Ramos (cell line): ENCODE measurements at regions not wholly inside any gene's neighbourhood (a gene's known extent, or its start where the extent isn't known, plus 50 kb on each side); places are given as distances from the start of the nearest gene placed in this dataset.

Source experiments
- in situ Hi-C: fragments of 300-500 bp; cut with MboI; formaldehyde crosslinking; loops from one replicate; pipeline ENCODE4 v1.14.3; 2022; ENCODE audit warnings: low sequenced_read_pairs; ENCODE audit not compliant: unreplicated experiment

- in situ Hi-C loops: no loop called here
Observed at GRCh38 chr4:181249031-181249430, 994.2 kb upstream of the TENM3 start.

DNA sequence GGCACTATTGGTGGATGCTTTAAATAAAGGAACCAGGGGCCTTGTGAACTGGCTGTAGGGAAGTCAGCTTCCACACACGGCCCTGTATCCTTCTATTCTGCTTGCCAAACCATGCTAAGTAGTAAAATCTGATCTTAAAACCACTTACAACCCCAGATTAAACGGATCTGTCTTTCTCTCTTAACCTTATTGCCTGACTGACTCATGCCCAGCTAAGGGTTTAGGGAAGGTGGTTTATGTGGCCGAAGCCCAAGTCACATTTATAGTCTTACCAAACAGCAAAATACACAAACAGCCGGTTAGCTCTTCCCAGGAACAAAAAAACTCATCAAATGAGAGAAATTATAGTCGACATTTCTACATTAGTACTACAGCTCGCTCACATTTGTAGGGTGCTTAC lies 988.4 kb upstream of the TENM3 start:
- in situ Hi-C loops: no loop called here

DNA sequence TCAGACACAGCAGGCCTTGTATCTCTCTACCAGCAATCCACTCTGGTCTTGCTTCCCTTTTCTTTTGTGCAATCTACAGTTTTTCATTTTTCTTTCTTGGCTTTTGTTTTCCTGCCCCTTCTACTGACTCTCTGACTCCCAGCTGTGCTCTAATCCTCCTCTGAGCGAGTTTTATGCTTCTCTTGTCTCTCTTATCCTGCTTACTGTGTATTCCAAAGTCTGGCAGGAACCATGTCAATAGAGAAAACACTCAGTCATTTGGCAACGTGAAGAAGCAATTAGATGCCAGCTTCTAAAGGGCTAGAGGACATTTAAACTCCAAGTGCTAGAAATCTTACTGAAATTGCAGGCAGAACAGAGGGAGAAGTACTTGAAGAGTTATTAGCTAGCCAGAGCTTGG lies 984.6 kb upstream of the TENM3 start:
- in situ Hi-C loops: no loop called here

DNA sequence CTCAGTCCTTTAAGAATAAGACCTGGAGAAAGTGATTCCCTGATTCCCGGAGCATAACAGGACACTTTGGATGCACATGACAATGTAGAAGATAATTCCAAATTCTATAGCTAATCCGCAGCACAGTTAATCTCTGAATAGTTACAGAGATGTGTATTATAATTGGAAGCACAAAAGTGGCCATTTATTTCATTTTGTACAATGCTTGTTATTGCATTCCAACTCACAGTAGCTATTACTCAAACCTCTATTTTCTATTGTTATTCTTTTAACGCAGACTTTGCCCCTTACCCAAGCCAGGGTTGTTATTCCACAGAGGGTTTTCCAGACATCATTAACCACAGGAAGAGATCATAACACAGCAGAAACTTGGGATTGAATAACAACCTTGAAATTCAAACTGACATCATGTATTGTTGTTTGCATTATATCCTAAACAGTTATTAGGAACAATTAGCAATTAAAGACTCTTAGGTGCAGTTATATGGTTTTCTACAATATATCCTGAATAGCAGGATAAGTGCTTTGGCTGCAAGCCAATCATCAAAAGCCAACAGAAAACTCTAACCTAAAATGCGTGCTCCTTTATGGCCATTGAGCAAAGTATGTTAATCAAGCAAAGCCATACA lies 984.0 kb upstream of the TENM3 start:
- in situ Hi-C loops: no loop called here

- in situ Hi-C loops: no loop called here
Observed at GRCh38 chr4:181261279-181261678, 981.9 kb upstream of the TENM3 start.

DNA sequence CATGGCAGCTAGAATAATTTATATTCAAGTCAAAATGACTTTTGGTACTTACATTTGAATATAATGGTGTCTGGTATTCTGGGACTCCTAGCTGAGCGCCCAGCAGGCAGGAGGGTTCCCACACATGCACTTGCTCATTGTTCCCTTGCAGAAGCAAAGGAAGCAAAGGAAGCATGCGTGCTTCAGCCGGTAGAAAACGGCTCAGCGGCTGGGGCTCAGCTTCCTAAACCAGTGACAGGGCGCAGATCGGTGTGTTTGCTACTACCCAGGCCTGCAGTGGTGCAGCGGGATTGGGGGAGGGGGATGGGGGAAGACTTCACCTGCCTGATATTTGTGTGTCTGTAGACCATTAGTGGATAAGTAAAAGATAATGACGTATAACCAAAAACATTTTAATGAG lies 978.3 kb upstream of the TENM3 start:
- in situ Hi-C loops: no loop called here

GRCh38 chr4:181265370-181265769 lies 977.8 kb upstream of the TENM3 start:
- in situ Hi-C loops: no loop called here

DNA sequence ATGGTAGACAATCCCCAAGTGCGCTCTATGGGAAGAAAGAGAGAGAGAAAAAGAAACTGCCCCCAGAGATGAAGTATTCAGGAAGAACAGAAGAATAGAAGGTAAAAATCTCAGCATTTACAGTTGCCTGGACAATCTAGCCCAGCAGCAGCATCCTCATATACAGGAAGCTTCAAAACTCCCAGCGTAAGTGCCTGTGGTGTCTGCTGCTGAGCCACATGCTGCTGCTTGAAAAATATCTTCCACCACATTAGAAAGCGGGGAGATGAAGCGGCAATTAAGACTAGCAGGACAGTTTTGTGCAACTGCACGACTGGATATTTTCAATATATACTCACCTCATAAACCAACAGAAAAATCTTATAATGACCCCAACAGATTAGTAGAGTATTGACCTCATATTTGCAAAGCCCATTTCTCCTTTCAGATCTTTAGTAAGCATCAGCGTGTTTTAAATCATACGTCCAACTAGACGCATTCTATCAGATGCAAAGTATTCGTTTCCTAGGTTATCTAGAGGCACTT lies 972.0 kb upstream of the TENM3 start:
- in situ Hi-C loops: no loop called here

GRCh38 chr4:181272422-181272821 lies 970.8 kb upstream of the TENM3 start:
- in situ Hi-C loops: no loop called here

DNA sequence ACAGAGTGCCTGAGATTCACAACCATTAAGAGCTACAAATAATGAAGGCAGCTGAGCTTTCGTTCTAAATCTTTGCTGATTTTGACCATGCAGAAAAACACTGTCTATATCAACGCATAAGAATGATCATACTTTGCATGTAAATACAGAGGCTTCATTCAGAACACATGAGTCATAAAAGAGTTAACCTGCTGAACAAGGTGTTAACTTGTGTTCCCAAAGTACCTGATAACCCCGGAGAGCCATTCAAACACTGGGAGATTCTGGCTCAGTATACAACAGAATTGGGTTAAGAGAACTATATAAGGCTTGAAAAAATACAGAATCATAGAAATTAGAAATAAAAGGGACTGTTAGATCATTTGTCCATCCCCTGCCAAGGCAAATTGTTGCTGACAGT lies 964.3 kb upstream of the TENM3 start:
- in situ Hi-C loops: no loop called here

- in situ Hi-C loops: no loop called here
Observed at GRCh38 chr4:181281451-181281850, 961.8 kb upstream of the TENM3 start.

- in situ Hi-C loops: no loop called here
Observed at GRCh38 chr4:181289198-181289597, 954.0 kb upstream of the TENM3 start.

DNA sequence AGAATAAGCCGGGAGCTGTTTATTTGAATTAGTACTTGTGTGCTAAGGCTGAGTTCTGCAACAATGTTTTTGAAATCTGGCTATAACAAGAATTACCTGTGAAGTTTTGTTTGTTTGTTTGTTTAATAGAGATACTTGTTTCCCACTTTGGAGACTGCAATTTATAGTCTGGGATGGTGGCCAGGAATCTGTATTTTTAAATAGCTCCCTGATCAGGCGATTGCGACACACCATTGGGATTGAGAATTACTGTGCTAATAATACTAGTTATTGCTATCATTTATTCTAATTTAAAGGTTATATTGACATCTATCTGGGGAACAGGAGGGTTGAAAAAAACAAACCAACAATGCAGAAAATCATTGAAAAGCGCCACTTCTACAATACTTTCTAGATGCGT lies 951.6 kb upstream of the TENM3 start:
- in situ Hi-C loops: loop anchor here (10.0 kb wide), 1 partner anchor 233 kb away; no protein-coding TSS in a partner anchor

GRCh38 chr4:181293014-181293413 lies 950.2 kb upstream of the TENM3 start:
- in situ Hi-C loops: loop anchor here (10.0 kb wide), 1 partner anchor 232 kb away; no protein-coding TSS in a partner anchor

GRCh38 chr4:181293541-181293940 lies 949.7 kb upstream of the TENM3 start:
- in situ Hi-C loops: loop anchor here (10.0 kb wide), 1 partner anchor 231 kb away; no protein-coding TSS in a partner anchor

DNA sequence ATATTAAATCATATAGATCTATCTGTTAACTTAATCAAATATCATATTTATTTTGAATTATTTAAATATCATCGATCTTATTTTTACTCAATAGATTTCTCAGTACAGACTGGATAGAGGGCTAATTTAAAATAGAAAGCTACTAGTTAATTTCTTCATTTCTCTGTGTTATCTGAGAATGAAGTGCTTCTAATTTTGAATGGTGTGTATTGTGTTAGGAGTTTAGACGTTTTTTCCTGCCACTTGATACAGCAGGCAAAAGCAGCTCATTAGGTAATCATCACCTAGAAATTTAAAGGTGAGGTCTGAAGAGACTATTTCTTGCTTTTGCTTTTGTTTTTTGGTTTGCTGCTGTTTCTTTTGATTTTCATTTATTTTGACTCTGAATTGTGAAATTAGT lies 948.8 kb upstream of the TENM3 start:
- in situ Hi-C loops: loop anchor here (10.0 kb wide), 1 partner anchor 230 kb away; no protein-coding TSS in a partner anchor

DNA sequence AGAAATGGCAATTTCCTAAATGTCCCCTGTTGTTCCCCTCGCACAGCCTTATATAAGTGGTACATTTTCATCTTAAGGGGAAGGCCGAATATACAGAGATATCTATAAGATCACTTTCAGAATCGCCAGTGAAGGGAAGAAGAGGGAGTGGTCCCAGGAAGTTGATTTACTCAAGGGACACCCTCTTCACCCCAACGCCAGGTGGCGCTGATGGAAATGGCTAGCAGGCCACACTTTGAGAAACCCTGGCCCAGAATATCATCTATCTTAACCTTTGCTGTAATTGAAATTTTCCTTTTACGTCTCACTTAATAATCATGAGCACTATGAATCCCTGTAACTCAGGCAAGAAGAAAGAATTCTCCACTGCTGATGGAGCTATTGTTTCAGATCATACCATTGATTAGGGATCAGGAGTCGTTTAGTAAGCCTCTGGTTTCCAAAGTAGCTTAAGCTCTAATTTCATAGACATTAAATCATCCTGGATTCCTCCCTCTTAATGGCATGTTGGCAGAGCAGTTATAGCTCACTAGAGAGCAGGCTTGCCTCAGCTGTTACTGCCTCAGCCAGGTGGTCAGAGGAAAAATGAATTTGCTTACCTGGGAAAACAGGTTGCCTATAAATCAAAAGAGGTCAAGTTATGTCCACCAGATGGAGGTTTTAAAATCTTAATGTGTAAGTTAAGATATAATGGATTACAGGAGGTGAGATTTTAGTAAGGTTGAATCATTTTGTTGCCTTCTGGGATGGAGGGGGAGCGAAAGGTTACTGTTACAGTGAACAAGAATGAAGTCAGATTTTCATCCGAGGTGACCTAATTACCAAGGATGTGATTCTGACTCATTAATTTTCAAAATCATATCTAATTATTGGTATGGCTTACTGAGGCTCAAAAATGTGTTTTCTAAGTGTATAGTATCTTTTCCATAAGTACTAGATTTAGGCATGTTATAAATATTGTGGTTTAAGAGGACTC lies 941.2 kb upstream of the TENM3 start:
- in situ Hi-C loops: no loop called here

DNA sequence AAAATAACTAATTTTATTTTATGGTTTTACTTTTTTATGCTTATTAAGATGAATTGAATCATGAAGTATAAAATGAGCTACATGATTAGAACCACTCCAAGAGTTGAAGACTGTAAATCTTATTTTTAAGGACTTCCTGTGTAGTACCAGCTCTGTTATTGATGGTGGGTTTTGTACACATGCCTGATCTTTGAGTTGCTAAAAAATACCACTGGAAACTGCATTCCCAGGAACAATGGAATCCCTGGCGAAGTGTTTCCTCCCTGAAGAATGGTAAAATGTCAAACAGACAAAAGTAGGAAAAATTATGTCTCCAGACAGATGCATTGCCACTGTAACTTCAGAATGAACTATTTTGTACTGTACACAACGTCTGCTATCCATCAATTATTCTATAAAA lies 935.4 kb upstream of the TENM3 start:
- in situ Hi-C loops: no loop called here

DNA sequence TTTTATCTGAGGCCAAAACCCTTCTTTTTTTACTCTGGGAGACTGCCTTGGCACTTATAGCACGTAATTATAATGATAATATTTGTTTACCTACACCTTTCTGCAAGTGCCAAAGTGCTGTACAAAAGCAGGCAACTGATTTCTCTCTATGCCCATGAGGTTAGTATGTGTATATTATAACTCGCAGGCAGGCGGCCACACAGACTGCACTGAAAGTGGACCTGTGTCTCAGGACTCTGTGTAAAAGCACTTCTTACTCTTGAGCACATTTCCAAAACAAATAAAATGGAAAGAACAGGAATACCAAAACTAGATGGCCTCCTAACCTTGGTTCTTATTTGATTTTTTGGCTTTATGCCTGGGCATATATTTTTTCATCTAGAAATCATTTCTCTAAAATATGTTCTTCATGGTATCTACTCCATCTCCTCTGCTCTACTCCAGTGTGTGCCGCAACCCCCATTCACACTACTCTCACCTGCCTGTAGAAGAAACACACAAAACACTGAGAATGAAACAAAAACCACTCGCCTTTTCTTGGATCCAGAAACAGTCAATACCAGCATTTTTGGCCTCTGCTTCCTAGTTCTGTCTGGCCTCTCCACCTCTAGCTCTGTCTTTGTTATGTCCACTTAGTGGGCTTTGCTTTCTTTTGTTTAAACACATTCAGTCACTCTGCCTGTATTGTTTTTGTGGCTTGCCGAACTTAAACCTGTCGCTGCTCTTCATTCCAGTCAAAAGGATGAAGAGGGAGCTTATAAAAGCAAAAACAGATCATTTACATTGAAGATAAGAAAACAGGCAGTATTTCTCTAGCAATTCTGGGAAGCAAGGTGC lies 934.5 kb upstream of the TENM3 start:
- in situ Hi-C loops: no loop called here

DNA sequence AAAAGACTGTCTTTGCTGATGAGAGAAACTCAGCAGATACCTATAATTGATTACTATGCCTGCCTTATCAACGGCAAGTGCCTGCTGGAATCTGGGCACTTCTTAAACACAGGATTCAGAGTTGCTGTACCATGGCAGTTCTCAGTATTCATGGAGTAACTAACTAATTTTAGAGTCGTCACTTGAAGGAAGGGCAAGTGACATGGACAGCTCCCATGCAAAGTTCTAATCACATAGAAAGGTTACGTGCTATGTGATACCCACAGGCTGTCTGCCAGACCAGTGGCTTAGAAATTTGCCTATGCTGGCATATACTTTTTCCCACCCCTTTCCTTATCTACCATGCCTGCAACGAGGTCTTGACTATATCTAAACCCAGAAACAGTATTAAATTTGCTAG lies 931.1 kb upstream of the TENM3 start:
- in situ Hi-C loops: no loop called here
